Neural cell (in vitro differentiated cells): ENCODE measurements at regions not wholly inside any gene's neighbourhood (a gene's known extent, or its start where the extent isn't known, plus 50 kb on each side); places are given as distances from the start of the nearest gene placed in this dataset.

Experiments used
- EZH2 ChIP-seq: fragments of 200-600, 300-800 bp; shearing (Covaris generic), sonication (generic); IDR thresholded peaks from 2 replicates; pipeline ENCODE4 v1.6.1; 2014; ENCODE audit warnings: antibody characterized with exemption, low read length, borderline replicate concordance, mild to moderate bottlenecking; ENCODE audit not compliant: insufficient read depth, poor library complexity, severe bottlenecking
- MXI1 ChIP-seq: fragments of 450-650 bp; conservative IDR thresholded peaks from 2 replicates; pipeline ENCODE4 v1.6.1; 2014; ENCODE audit warnings: antibody characterized with exemption, mild to moderate bottlenecking; ENCODE audit not compliant: poor library complexity, severe bottlenecking
- POLR2AphosphoS5 ChIP-seq: IDR thresholded peaks from 2 replicates; pipeline ENCODE4 v1.6.1; 2012
- RAD21 ChIP-seq: fragments of 450-650 bp; conservative IDR thresholded peaks from 2 replicates; pipeline ENCODE4 v1.6.1; 2014; ENCODE audit warnings: antibody characterized with exemption, mild to moderate bottlenecking, moderate library complexity
- TF ChIP-seq, protein P1 (sequence below): fragments of 450-650 bp; IDR thresholded peaks from 2 replicates; pipeline ENCODE4 v1.5.1; 2014; ENCODE audit warnings: antibody characterized with exemption, mild to moderate bottlenecking, moderate library complexity; ENCODE audit not compliant: poor library complexity, severe bottlenecking

DNA sequence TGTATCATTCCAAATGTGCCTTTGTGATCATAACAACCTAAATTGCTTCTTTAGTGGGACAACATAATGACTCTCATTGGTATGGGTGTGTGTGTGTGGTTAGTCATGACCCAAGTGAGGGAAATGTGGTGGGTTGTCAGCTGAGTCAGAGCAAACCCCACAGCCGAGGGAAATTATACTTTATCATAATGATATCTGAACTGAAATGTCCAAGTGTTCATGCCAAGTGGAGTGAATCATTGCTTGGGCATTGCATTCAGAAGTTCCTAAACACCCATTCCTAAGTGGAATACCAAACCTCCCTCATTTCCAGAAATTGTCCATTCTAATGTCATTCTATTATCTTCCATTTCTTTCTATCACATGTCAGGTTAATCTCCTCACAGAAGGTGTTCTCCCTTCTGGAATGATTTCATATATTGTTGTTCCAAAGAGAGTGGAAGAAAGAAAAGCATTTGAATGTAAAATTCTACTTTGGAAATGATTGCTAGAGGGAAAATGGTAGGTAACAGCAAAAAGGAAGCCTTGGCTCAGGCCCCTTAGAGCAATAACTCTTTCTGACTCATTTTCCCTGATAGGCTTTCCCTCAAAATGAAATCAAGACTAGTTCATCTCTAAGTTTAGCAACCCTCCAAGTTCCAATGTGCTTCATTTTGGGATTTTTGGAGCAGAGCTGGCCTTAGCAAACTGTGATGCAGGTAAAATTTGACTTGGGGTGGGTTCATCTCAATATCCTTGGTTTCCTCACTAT lies 230.7 kb upstream of the KCNIP4 start:
- TF ChIP-seq, protein P1, sequence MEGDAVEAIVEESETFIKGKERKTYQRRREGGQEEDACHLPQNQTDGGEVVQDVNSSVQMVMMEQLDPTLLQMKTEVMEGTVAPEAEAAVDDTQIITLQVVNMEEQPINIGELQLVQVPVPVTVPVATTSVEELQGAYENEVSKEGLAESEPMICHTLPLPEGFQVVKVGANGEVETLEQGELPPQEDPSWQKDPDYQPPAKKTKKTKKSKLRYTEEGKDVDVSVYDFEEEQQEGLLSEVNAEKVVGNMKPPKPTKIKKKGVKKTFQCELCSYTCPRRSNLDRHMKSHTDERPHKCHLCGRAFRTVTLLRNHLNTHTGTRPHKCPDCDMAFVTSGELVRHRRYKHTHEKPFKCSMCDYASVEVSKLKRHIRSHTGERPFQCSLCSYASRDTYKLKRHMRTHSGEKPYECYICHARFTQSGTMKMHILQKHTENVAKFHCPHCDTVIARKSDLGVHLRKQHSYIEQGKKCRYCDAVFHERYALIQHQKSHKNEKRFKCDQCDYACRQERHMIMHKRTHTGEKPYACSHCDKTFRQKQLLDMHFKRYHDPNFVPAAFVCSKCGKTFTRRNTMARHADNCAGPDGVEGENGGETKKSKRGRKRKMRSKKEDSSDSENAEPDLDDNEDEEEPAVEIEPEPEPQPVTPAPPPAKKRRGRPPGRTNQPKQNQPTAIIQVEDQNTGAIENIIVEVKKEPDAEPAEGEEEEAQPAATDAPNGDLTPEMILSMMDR: no peak
- no peak for TF ChIP-seq EZH2
- no peak for TF ChIP-seq POLR2AphosphoS5
- no peak for TF ChIP-seq RAD21
- TF ChIP-seq MXI1: no peak
